HG03175 (cell line): ENCODE measurements at regions not wholly inside any gene's neighbourhood (a gene's known extent, or its start where the extent isn't known, plus 50 kb on each side); places are given as distances from the start of the nearest gene placed in this dataset.
A peak's percentile ranks its signal among the peaks of the same experiment; 100 is the strongest.

ENCODE experiments used
- ATAC-seq: cut with Tn5 transposase; IDR thresholded peaks from one replicate; pipeline ENCODE4 v1.9.1; 2021; ENCODE audit warnings: mild to moderate bottlenecking, moderate library complexity; ENCODE audit not compliant: unreplicated experiment

- ATAC-seq, result peak; percentile 60
Measured at GRCh38 chr13:33612641-33613638, 205.0 kb upstream of the RFC3 start.

- ATAC-seq, result no peak
Measured at GRCh38 chr13:33615436-33615835, 202.5 kb upstream of the RFC3 start.

- no peak for ATAC-seq
Measured at GRCh38 chr13:33616130-33616529, 201.8 kb upstream of the RFC3 start.

- ATAC-seq, result no peak
Measured at GRCh38 chr13:33617055-33617454, 200.9 kb upstream of the RFC3 start.

- no peak for ATAC-seq
Measured at GRCh38 chr13:33624253-33624652, 193.7 kb upstream of the RFC3 start.

GRCh38 chr13:33624740-33625139 is 193.2 kb upstream of the RFC3 start:
- ATAC-seq, result no peak

- ATAC-seq, result no peak
Measured at GRCh38 chr13:33626407-33626806, 191.5 kb upstream of the RFC3 start.

GRCh38 chr13:33628662-33629061 is 189.3 kb upstream of the RFC3 start:
- ATAC-seq, result no peak

GRCh38 chr13:33629605-33630360 is 188.2 kb upstream of the RFC3 start:
- no peak for ATAC-seq

- no peak for ATAC-seq
Measured at GRCh38 chr13:33633701-33634545, 184.0 kb upstream of the RFC3 start.

GRCh38 chr13:33634546-33634982 is 183.4 kb upstream of the RFC3 start:
- ATAC-seq, result no peak

- no peak for ATAC-seq
Measured at GRCh38 chr13:33636243-33636642, 181.7 kb upstream of the RFC3 start.

- no peak for ATAC-seq
Measured at GRCh38 chr13:33636955-33637670, 180.8 kb upstream of the RFC3 start.

- ATAC-seq, result no peak
Measured at GRCh38 chr13:33637978-33638743, 179.8 kb upstream of the RFC3 start.

- no peak for ATAC-seq
Measured at GRCh38 chr13:33639158-33639557, 178.8 kb upstream of the RFC3 start.

GRCh38 chr13:33639626-33640080 is 178.3 kb upstream of the RFC3 start:
- no peak for ATAC-seq

- ATAC-seq, result no peak
Measured at GRCh38 chr13:33640832-33641231, 177.1 kb upstream of the RFC3 start.

GRCh38 chr13:33642374-33643065 is 175.4 kb upstream of the RFC3 start:
- ATAC-seq, result no peak
